IMR-90 (cell line): ENCODE measurements at regions not wholly inside any gene's neighbourhood (a gene's known extent, or its start where the extent isn't known, plus 50 kb on each side); places are given as distances from the start of the nearest gene placed in this dataset.

Experiments used
- ATAC-seq: fragments of 200-7000 bp; cut with Tn5 transposase; 2 replicates; pipeline ENCODE4 v1.9.1; 2020; ENCODE audit warnings: low read depth, mild to moderate bottlenecking, moderate library complexity
- BruUV-seq: library from RNA; stranded (reverse); fragments of 400-500 nt; replicated peaks from 2 replicates; lab custom pipeline; 2021; lab: Mats Ljungman, UMichigan
- CTCF ChIA-PET: fragments of 300-600 bp; formaldehyde crosslinking; extraction: SDS; loops from one replicate; lab custom pipeline; 2021; ENCODE audit warnings: antibody characterized with exemption; lab: Yijun Ruan, JAX
- POLR2A ChIA-PET: fragments of 300-600 bp; sonication (Branson Sonifier 250); formaldehyde crosslinking; loops from one replicate; lab custom pipeline; 2022; ENCODE audit warnings: antibody characterized with exemption; ENCODE audit not compliant: unreplicated experiment; lab: Charles Lee
- DNase-seq: peaks from one replicate; pipeline ENCODE4 v3.0.0; 2013
- H2AFZ ChIP-seq: replicated peaks from 2 replicates; pipeline ENCODE3; 2013; ENCODE audit warnings: low read length, mild to moderate bottlenecking; ENCODE audit not compliant: poor library complexity
- H2AK5ac ChIP-seq: 2 replicates; pipeline ENCODE4 v1.6.1; 2013; ENCODE audit warnings: low read depth, low read length, inconsistent platforms
- H2AK9ac ChIP-seq: replicated peaks from 2 replicates; pipeline ENCODE3; 2013; ENCODE audit warnings: mild to moderate bottlenecking, low read depth, low read length, moderate library complexity; ENCODE audit not compliant: poor library complexity
- H2BK120ac ChIP-seq: 2 replicates; pipeline ENCODE4 v1.6.1; 2013; ENCODE audit warnings: low read depth, low read length, inconsistent platforms
- H2BK15ac ChIP-seq: 3 replicates; pipeline ENCODE4 v1.6.1; 2013; ENCODE audit warnings: low read depth, low read length, inconsistent platforms
- H2BK20ac ChIP-seq: 2 replicates; pipeline ENCODE4 v1.6.1; 2013; ENCODE audit warnings: low read depth, mild to moderate bottlenecking, inconsistent platforms, low read length, moderate library complexity
- H2BK5ac ChIP-seq: 2 replicates; pipeline ENCODE4 v1.6.1; 2013; ENCODE audit warnings: mild to moderate bottlenecking, low read depth, low read length, inconsistent platforms; ENCODE audit not compliant: poor library complexity, severe bottlenecking
- H3K14ac ChIP-seq: replicated peaks from 2 replicates; pipeline ENCODE4 v1.6.1; 2013; ENCODE audit warnings: low read depth, low read length, inconsistent platforms
- H3K18ac ChIP-seq: 2 replicates; pipeline ENCODE4 v1.6.1; 2013; ENCODE audit warnings: low read depth, low read length, control low read depth
- H3K23ac ChIP-seq: 2 replicates; pipeline ENCODE4 v1.6.1; 2013; ENCODE audit warnings: low read depth, low read length, inconsistent platforms
- H3K27ac ChIP-seq: 2 replicates; pipeline ENCODE4 v1.5.1; 2013; ENCODE audit warnings: mild to moderate bottlenecking, control low read depth, low read length; ENCODE audit not compliant: insufficient read depth
- H3K27me3 ChIP-seq: 2 replicates; pipeline ENCODE4 v1.6.1; 2013; ENCODE audit warnings: low read length; ENCODE audit not compliant: control insufficient read depth, insufficient read depth
- H3K36me3 ChIP-seq: 2 replicates; pipeline ENCODE4 v1.6.1; 2013; ENCODE audit warnings: low read length, mixed read lengths; ENCODE audit not compliant: control insufficient read depth, insufficient read depth
- H3K4ac ChIP-seq: 2 replicates; pipeline ENCODE4 v1.6.1; 2013; ENCODE audit warnings: low read depth, low read length, inconsistent platforms
- H3K4me1 ChIP-seq: 2 replicates; pipeline ENCODE4 v1.6.1; 2013; ENCODE audit warnings: low read length, mixed read lengths; ENCODE audit not compliant: control insufficient read depth, insufficient read depth
- H3K4me2 ChIP-seq: 2 replicates; pipeline ENCODE4 v1.6.1; 2013; ENCODE audit warnings: low read depth, mild to moderate bottlenecking, control low read depth, low read length, moderate library complexity
- H3K4me3 ChIP-seq: 2 replicates; pipeline ENCODE4 v1.5.1; 2013; ENCODE audit warnings: low read depth, mild to moderate bottlenecking, control low read depth, low read length, moderate library complexity; ENCODE audit not compliant: insufficient read depth
- H3K56ac ChIP-seq: 2 replicates; pipeline ENCODE4 v1.6.1; 2013; ENCODE audit warnings: low read length, inconsistent platforms; ENCODE audit not compliant: insufficient read depth; ENCODE audit errors: extremely low read depth
- H3K79me1 ChIP-seq, 2 experiments: 2 replicates each; pipeline ENCODE4 v1.6.1; 2013; ENCODE audit warnings: low read length in 2 of 2, inconsistent platforms in 1 of 2, low read depth in 1 of 2
- H3K9ac ChIP-seq: 2 replicates; pipeline ENCODE4 v1.6.1; 2013; ENCODE audit warnings: low read depth, low read length, control low read depth
- H3K9me1 ChIP-seq: 2 replicates; pipeline ENCODE4 v1.6.1; 2013; ENCODE audit warnings: low read length, inconsistent platforms; ENCODE audit not compliant: insufficient read depth
- H3K9me3 ChIP-seq: 2 replicates; pipeline ENCODE4 v1.6.1; 2013; ENCODE audit warnings: low read length; ENCODE audit not compliant: control insufficient read depth, insufficient read depth
- H4K20me1 ChIP-seq: 2 replicates; pipeline ENCODE4 v1.6.1; 2013; ENCODE audit warnings: low read length, inconsistent platforms; ENCODE audit not compliant: insufficient read depth
- H4K5ac ChIP-seq: 2 replicates; pipeline ENCODE4 v1.6.1; 2013; ENCODE audit warnings: mild to moderate bottlenecking, low read depth, low read length, control low read depth
- H4K8ac ChIP-seq, 2 experiments: 2 replicates each; pipeline ENCODE4 v1.6.1; 2013; ENCODE audit warnings: low read depth in 2 of 2, low read length in 2 of 2, control low read depth in 1 of 2, inconsistent platforms in 1 of 2
- H4K91ac ChIP-seq: 2 replicates; pipeline ENCODE4 v1.6.1; 2013; ENCODE audit warnings: low read depth, low read length, inconsistent platforms; ENCODE audit not compliant: insufficient read depth
- BHLHE40 ChIP-seq: fragments of 150-350 bp; IDR thresholded peaks from 2 replicates; pipeline ENCODE4 v1.6.1; 2016; ENCODE audit warnings: mild to moderate bottlenecking, low read depth, low read length
- CEBPB ChIP-seq: IDR thresholded peaks from 2 replicates; pipeline ENCODE4 v1.6.1; 2012; ENCODE audit warnings: low read depth, low read length, improper control_type of control experiment
- CHD1 ChIP-seq: IDR thresholded peaks from 2 replicates; pipeline ENCODE4 v1.6.1; 2012; ENCODE audit warnings: low read depth, low read length, improper control_type of control experiment
- ELK1 ChIP-seq: fragments of 150-350 bp; IDR thresholded peaks from 2 replicates; pipeline ENCODE4 v1.6.1; 2016; ENCODE audit warnings: low read depth, mild to moderate bottlenecking, low read length, moderate library complexity, borderline replicate concordance
- FOS ChIP-seq: fragments of 150-350 bp; IDR thresholded peaks from 2 replicates; pipeline ENCODE4 v1.6.1; 2016; ENCODE audit warnings: low read depth, low read length
- MAFK ChIP-seq: IDR thresholded peaks from 2 replicates; pipeline ENCODE4 v1.6.1; 2012; ENCODE audit warnings: low read depth, low read length, improper control_type of control experiment
- MAZ ChIP-seq: IDR thresholded peaks from 2 replicates; pipeline ENCODE4 v1.6.1; 2012; ENCODE audit warnings: low read depth, mild to moderate bottlenecking, low read length, improper control_type of control experiment, moderate library complexity, borderline replicate concordance
- MXI1 ChIP-seq: IDR thresholded peaks from 2 replicates; pipeline ENCODE4 v1.6.1; 2012; ENCODE audit warnings: low read depth, mild to moderate bottlenecking, low read length, moderate library complexity, borderline replicate concordance
- RAD21 ChIP-seq: IDR thresholded peaks from 2 replicates; pipeline ENCODE4 v1.6.1; 2012; ENCODE audit warnings: low read length, improper control_type of control experiment
- RCOR1 ChIP-seq: IDR thresholded peaks from 2 replicates; pipeline ENCODE4 v1.6.1; 2012; ENCODE audit warnings: mild to moderate bottlenecking, low read length, improper control_type of control experiment; ENCODE audit not compliant: insufficient replicate concordance
- WGBS, 2 experiments: methylation state at CpG; one replicate each; pipeline versions ENCODE4 v1.1.5 to v1.1.7; 2013; ENCODE audit warnings: missing lambda C conversion rate in 2 of 2; ENCODE audit not compliant: insufficient read length in 1 of 2; ENCODE audit errors: extremely low coverage in 2 of 2; 5-methylcytosine and 5-hydroxymethylcytosine counted together
- dilution Hi-C: fragments of 300-500 bp; cut with HindIII; formaldehyde crosslinking; loops from one replicate; pipeline ENCODE4 v1.14.3; 2018; ENCODE audit warnings: low sequenced_read_pairs; ENCODE audit not compliant: unreplicated experiment
- in situ Hi-C: fragments of 300-500 bp; cut with MboI; formaldehyde crosslinking; loops from 3 replicates; pipeline ENCODE4 v1.14.3; 2019; ENCODE audit warnings: low sequenced_read_pairs, inconsistent platforms, mixed read lengths
- intact Hi-C: fragments of 100-400 bp; cut with micrococcal nuclease; formaldehyde crosslinking; loops from 2 replicates; pipeline ENCODE4 v1.10.0; 2022
- TF ChIP-seq, protein P1 (sequence below): fragments of 150-350 bp; IDR thresholded peaks from 2 replicates; pipeline ENCODE4 v1.6.1; 2017; ENCODE audit warnings: mild to moderate bottlenecking, antibody characterized with exemption, low read length, low read depth

- Histone ChIP-seq H3K18ac (no peak overlapping the region), H3K36me3 (no peaks in the 10 kb centered on the region), H4K8ac (no peak overlapping the region), H3K4me1 (no peaks in the 10 kb centered on the region), H4K20me1 (no peaks in the 10 kb centered on the region), H3K14ac (no peak overlapping the region), H2BK20ac (no peak overlapping the region), H3K27me3 (no peaks in the 10 kb centered on the region), H3K4me2 (no peak overlapping the region), H3K56ac (no peak overlapping the region), H3K23ac (no peak overlapping the region), H2AFZ (no peak overlapping the region), H3K79me1 (no peaks in the 10 kb centered on the region), H2BK5ac (no peak overlapping the region), H3K9me1 (no peaks in the 10 kb centered on the region), H3K4me3 (no peak overlapping the region), H2BK120ac (no peak overlapping the region), H2AK5ac (no peak overlapping the region), H2AK9ac (no peak overlapping the region), H4K91ac (no peak overlapping the region), H2BK15ac (no peak overlapping the region), H3K9me3 (peaks cover 13% of the 10 kb centered on the region), H3K27ac (no peak overlapping the region), H3K4ac (no peak overlapping the region), H4K5ac (no peak overlapping the region), H3K9ac (no peak overlapping the region)
- DNase-seq = no peak
- ChIA-PET CTCF (no interaction called here), POLR2A (no interaction called here)
- in situ Hi-C loops (no loop called here), dilution Hi-C loops (no loop called here), intact Hi-C loops (no loop called here)
- no peak for ATAC-seq
- TF ChIP-seq ELK1 = no peak
- TF ChIP-seq CHD1 = no peak
- no peak for TF ChIP-seq RCOR1
- TF ChIP-seq FOS = no peak
- TF ChIP-seq MAZ = no peak
- no peak for TF ChIP-seq RAD21
- TF ChIP-seq CEBPB = no peak
- TF ChIP-seq, protein P1, sequence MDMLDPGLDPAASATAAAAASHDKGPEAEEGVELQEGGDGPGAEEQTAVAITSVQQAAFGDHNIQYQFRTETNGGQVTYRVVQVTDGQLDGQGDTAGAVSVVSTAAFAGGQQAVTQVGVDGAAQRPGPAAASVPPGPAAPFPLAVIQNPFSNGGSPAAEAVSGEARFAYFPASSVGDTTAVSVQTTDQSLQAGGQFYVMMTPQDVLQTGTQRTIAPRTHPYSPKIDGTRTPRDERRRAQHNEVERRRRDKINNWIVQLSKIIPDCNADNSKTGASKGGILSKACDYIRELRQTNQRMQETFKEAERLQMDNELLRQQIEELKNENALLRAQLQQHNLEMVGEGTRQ = no peak
- no peak for TF ChIP-seq BHLHE40
- TF ChIP-seq MXI1 = no peak
- no peak for TF ChIP-seq MAFK
- no CpG with 5 or more reads among the region's 2 CpGs for WGBS, 2 experiments
- BruUV-seq = no TSS peak
Observed at GRCh38 chr1:242579528-242580235, 55.2 kb upstream of the PLD5 start.
